Adrenal gland (tissue), 5 donors: ENCODE measurements at regions not wholly inside any gene's neighbourhood (a gene's known extent, or its start where the extent isn't known, plus 50 kb on each side); places are given as distances from the start of the nearest gene placed in this dataset.

Experiments
- POLR2A ChIP-seq, 2 donors: fragments of 450-650 bp; IDR thresholded peaks; one replicate each; pipeline ENCODE4 v1.6.1; 2017; ENCODE audit warnings: antibody characterized with exemption in 2 of 2, mild to moderate bottlenecking in 2 of 2, moderate library complexity in 1 of 2
- TF ChIP-seq, protein P1 (sequence below), 6 experiments: fragments of 450-650 bp in 4 of 6; fragments of 200-600 bp in 2 of 6; sonication (generic) in 1 of 6; IDR thresholded peaks; 1 replicate in 5 of 6; 2 replicates in 1 of 6; pipeline versions ENCODE4 v1.5.1 to v1.8.0; 2016 to 2021; ENCODE audit warnings: antibody characterized with exemption in 6 of 6, mild to moderate bottlenecking in 2 of 6, moderate library complexity in 1 of 6
- donor health status: DM: no; HTN: no; CAD: no.

DNA sequence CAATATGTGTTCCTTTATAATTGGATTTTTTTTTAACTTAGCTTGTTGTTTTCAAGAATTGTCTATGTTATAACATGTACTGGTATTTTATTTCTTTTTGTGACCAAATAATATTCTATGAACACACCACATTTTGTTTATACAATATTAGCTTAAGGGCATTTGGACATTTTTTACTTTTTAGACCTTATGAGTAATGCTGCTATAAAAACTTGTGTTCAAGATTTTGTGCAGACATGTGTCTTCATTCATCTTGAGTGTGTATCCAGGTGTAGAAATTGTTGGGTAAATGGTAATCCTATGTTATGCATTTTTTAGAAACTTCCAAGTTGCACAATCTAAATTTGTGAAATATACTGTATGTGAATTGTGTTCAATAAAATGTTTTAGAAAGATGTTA is 936.7 kb downstream of the CCSER2 start:
- TF ChIP-seq, protein P1, sequence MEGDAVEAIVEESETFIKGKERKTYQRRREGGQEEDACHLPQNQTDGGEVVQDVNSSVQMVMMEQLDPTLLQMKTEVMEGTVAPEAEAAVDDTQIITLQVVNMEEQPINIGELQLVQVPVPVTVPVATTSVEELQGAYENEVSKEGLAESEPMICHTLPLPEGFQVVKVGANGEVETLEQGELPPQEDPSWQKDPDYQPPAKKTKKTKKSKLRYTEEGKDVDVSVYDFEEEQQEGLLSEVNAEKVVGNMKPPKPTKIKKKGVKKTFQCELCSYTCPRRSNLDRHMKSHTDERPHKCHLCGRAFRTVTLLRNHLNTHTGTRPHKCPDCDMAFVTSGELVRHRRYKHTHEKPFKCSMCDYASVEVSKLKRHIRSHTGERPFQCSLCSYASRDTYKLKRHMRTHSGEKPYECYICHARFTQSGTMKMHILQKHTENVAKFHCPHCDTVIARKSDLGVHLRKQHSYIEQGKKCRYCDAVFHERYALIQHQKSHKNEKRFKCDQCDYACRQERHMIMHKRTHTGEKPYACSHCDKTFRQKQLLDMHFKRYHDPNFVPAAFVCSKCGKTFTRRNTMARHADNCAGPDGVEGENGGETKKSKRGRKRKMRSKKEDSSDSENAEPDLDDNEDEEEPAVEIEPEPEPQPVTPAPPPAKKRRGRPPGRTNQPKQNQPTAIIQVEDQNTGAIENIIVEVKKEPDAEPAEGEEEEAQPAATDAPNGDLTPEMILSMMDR (IDR thresholded peaks at IDR 0.05), result no peak
- TF ChIP-seq POLR2A (IDR thresholded peaks at IDR 0.05), result no peak
